K562 (cell line): ENCODE measurements at regions not wholly inside any gene's neighbourhood (a gene's known extent, or its start where the extent isn't known, plus 50 kb on each side); places are given as distances from the start of the nearest gene placed in this dataset.

Experiments used
- ARID1B ChIP-seq: fragments of 450-650 bp; IDR thresholded peaks from 2 replicates; pipeline ENCODE4 v1.6.1; 2016; ENCODE audit warnings: antibody characterized with exemption, mild to moderate bottlenecking, inconsistent platforms
- EWSR1 ChIP-seq: fragments of 450-650 bp; IDR thresholded peaks from 2 replicates; pipeline ENCODE4 v1.6.1; 2018; ENCODE audit warnings: borderline replicate concordance, mild to moderate bottlenecking, low read depth, moderate library complexity; ENCODE audit not compliant: partially characterized antibody
- LARP7 ChIP-seq: fragments of 450-650 bp; IDR thresholded peaks from 2 replicates; pipeline ENCODE4 v1.6.1; 2016
- MAFK ChIP-seq: IDR thresholded peaks from 2 replicates; pipeline ENCODE4 v1.6.1; 2011; ENCODE audit warnings: low read length, improper control_type of control experiment
- NCOR1 ChIP-seq: fragments of 450-650 bp; IDR thresholded peaks from 2 replicates; pipeline ENCODE4 v1.6.1; 2016; ENCODE audit warnings: mild to moderate bottlenecking, moderate library complexity
- PREB ChIP-seq: sonication (generic); formaldehyde crosslinking; IDR thresholded peaks from 2 replicates; pipeline ENCODE4 v1.8.1; 2023; ENCODE audit warnings: mild to moderate bottlenecking, missing genetic modification reagents
- ZFP1 ChIP-seq: fragments of 450-650 bp; formaldehyde crosslinking; IDR thresholded peaks from 2 replicates; pipeline ENCODE4 v1.4.0; 2020; ENCODE audit warnings: mild to moderate bottlenecking, mixed read lengths
- ZKSCAN3 ChIP-seq: fragments of 250-450 bp; sonication (Bioruptor Pico); IDR thresholded peaks from 2 replicates; pipeline ENCODE4 v1.4.0; 2020
- TF ChIP-seq, protein P1 (sequence below): sonication (generic); formaldehyde crosslinking; IDR thresholded peaks from 2 replicates; pipeline ENCODE4 v1.8.0; 2022; ENCODE audit warnings: mild to moderate bottlenecking, missing genetic modification reagents, borderline replicate concordance
- TF ChIP-seq, protein P2 (sequence below): sonication (generic); formaldehyde crosslinking; IDR thresholded peaks from 2 replicates; pipeline ENCODE4 v1.8.0; 2022; ENCODE audit warnings: missing genetic modification reagents, mild to moderate bottlenecking, borderline replicate concordance

- TF ChIP-seq, protein P1, sequence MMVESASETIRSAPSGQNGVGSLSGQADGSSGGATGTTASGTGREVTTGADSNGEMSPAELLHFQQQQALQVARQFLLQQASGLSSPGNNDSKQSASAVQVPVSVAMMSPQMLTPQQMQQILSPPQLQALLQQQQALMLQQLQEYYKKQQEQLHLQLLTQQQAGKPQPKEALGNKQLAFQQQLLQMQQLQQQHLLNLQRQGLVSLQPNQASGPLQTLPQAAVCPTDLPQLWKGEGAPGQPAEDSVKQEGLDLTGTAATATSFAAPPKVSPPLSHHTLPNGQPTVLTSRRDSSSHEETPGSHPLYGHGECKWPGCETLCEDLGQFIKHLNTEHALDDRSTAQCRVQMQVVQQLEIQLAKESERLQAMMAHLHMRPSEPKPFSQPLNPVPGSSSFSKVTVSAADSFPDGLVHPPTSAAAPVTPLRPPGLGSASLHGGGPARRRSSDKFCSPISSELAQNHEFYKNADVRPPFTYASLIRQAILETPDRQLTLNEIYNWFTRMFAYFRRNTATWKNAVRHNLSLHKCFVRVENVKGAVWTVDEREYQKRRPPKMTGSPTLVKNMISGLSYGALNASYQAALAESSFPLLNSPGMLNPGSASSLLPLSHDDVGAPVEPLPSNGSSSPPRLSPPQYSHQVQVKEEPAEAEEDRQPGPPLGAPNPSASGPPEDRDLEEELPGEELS (CRISPR knock-in tag), result no peak
- TF ChIP-seq EWSR1 (no peak), NCOR1 (no peak), ZKSCAN3 (CRISPR knock-in tag) (no peak), ARID1B (no peak), ZFP1 (CRISPR knock-in tag) (no peak), MAFK (no peak), LARP7 (no peak), PREB (CRISPR knock-in tag) (no peak)
- TF ChIP-seq, protein P2, sequence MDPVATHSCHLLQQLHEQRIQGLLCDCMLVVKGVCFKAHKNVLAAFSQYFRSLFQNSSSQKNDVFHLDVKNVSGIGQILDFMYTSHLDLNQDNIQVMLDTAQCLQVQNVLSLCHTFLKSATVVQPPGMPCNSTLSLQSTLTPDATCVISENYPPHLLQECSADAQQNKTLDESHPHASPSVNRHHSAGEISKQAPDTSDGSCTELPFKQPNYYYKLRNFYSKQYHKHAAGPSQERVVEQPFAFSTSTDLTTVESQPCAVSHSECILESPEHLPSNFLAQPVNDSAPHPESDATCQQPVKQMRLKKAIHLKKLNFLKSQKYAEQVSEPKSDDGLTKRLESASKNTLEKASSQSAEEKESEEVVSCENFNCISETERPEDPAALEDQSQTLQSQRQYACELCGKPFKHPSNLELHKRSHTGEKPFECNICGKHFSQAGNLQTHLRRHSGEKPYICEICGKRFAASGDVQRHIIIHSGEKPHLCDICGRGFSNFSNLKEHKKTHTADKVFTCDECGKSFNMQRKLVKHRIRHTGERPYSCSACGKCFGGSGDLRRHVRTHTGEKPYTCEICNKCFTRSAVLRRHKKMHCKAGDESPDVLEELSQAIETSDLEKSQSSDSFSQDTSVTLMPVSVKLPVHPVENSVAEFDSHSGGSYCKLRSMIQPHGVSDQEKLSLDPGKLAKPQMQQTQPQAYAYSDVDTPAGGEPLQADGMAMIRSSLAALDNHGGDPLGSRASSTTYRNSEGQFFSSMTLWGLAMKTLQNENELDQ (CRISPR knock-in tag), result no peak
These were observed 55.6 kb upstream of the DLX6 start (continued) for GRCh38 chr7:96949766-96950165.
